NCI-H2107 treated with DMSO at 0.1 percent for 48 hours (cell line): ENCODE measurements at regions not wholly inside any gene's neighbourhood (a gene's known extent, or its start where the extent isn't known, plus 50 kb on each side); places are given as distances from the start of the nearest gene placed in this dataset.

Experiments
- DNase-seq: peaks from one replicate; lab custom pipeline; 2025; ENCODE audit not compliant: unreplicated experiment; lab: John Stamatoyannopoulos, UW

DNA sequence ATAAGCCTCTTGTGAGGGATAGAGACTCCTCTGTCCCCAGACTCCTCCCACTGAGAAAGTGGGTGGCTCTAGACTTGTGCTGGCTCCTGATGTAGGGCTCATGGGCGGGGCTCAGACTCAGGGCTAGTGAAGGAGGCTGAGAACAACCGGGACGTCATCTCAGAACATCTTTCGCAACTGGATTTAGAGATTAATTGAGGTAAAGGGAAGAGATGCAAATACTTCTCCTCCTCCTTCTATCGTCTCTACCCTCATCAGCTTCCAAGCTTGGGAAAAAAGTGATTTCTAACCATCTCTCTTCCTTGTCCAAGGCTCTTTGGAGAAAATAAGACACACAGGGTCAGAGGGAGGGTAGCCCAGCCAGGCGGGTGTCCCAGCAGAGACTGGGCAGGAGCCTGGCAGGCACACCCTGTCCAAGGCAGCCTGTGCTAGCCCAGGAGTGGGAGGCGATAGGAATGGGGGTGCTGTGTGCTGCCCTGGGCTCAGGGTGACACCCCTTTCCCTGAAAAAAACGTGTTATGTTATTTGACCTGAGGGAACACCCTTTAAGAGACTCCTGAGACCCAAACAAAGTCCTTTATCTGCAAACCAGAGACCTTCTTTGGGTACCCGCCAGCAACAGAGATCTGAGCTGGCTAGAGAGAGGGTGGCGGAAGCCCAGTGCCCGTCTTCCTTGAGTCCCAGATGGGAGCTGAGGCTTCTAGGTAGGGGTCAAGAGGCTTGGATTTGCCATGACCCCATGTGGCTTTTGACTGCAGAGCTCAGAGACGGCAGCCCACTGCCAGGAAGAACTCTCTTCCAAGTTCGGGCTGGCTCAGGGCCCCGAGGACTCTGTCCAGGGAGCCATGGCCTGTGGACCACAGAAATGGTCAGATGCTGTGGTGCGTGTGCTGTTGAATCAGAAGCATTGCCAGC, 160.9 kb downstream of the ADAMTS15 start:
- DNase-seq, result no peak

GRCh38 chr11:130611791-130612251, 163.4 kb downstream of the ADAMTS15 start:
- no peak for DNase-seq

DNA sequence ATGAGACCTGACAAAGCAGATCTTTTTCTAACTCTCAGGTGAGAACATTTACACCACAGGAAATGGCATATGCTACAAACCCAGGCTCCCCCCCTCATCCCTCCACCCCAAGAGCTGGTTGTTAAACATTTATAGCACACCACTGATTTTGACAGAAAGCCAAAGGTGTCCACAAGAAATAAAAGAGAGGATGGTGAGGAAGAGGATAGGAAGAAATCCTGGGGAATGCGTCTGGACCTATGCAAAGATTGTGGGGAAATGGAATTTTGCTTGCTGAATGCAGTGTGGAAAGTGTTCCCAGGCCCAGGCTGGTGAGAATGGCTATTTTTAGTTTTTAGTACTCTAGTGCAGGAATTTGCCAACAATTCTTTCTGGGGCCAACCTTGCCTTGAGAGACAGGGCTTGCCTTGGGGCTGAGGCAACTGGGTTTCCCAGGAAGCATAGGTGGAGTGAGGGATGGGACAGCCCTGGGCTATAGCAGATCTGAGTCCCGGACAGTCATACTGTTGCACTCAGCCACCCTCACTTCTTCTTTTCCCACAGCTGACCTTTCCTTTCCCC, 163.9 kb downstream of the ADAMTS15 start:
- no peak for DNase-seq

DNA sequence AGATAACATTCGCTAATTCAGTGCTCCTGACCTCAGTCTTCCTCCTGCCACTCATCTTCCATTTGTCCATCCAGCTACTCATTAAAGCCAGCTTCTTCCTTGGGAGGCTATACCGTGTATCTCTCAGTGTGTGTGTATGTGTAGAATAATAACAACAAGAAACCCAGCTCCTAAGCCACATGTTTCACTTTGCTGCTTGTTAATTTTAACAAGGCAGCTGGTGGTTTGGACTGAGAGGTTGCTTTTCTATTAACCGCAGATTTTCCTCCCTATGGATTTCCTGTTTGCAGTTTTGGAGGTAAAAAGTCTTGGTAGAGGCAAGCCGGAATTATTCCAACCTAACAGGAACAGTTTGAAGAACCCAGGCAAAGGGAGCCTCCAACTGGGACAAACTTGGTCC, 165.0 kb downstream of the ADAMTS15 start:
- no peak for DNase-seq

DNA sequence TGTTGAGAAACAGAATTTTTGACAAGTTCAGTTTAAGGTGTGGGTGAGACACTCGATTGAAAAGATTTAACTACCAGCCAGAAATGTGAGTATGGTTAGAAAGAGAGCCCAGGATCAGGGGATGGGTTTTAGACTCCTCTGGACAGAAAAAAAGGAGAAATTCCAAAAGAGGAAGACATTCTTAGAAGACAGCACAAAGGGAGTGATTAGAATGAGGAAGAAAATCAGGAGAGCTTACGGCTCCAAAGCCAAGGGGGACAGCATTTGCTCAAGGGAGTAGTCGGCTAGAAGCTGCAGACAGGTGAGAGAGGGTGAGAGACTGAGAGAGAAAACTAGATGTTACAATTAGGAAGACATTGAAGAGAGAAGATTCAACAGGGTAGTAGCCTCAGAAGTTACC, 166.1 kb downstream of the ADAMTS15 start:
- no peak for DNase-seq

DNA sequence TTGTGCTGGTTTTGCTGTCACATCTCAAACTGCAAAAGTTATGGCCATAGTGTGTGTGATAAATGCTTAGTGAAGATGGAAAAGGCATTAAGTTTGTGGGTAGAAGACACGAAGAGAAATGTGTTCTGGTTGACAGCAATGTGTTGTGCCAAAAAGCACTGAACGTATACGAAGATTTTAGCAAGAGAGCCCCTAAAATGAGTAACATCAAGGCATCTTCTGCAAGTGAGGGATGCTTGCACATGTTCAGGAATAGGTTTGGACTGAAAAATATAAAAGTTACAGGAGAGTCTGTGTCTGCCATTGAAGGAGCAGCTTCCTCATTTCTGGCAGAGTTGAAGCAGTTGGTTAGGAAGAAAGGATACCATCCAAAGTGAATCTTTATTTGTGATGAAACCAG, 167.1 kb downstream of the ADAMTS15 start:
- no peak for DNase-seq

- DNase-seq, result no peak
Observed at GRCh38 chr11:130616573-130616972, 168.1 kb downstream of the ADAMTS15 start.

DNA sequence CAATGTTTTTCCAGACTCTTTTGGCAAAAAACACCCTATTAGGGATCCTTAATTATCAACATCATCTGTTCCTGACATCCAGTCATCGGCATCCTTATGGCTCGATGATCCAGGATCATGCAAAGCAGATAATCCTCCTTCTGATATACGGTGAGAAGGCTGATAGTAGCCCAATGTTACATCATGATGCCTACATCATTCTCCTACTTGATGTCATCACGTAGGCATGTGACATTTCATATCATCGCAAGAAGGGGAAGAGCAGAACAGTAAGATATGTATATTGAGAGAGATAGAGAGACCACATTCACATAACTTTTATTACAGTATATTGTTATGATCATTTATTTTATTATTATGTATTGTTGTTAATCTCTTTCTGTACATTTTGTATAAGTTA, 168.6 kb downstream of the ADAMTS15 start:
- DNase-seq, result no peak

DNA sequence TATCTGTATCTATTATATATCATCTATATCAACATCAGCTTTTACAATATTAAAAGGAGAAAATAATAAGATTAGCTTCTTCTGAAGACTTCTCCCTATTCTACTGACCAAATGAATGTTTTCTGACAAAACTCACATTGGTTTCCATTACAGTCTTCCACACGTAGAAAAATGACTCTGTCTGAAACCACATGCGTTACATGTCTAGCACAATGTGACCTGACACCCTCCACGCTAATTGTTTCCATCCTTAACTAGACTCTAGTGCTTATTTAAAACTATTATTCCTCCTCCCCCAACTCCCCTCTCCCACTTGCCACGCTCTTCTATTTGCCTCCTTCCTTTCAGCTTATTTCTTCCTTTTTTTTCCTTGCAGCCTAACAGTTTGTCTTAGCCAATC, 172.1 kb downstream of the ADAMTS15 start:
- no peak for DNase-seq

DNA sequence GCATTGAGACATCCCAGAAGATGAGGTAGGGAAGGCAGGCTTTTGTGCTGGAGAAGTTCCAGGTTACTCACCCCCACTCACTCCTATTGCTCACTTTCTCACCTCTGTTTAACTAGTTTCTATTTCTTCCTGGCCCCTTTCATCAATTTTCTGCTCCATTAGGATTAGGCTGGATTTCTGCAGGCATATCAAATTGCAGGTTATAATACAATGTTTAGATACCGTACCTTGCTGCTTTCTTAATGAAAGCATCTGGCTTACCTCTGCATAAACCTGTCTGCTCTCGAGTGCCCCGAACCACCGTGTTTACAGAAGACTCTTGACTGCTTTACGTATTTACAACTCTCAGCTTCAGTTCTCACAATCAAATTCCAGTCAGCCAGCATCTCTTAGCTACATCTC, 173.7 kb downstream of the ADAMTS15 start:
- peak; percentile 39 for DNase-seq

GRCh38 chr11:130623670-130624668, 175.5 kb downstream of the ADAMTS15 start:
- no peak for DNase-seq

DNA sequence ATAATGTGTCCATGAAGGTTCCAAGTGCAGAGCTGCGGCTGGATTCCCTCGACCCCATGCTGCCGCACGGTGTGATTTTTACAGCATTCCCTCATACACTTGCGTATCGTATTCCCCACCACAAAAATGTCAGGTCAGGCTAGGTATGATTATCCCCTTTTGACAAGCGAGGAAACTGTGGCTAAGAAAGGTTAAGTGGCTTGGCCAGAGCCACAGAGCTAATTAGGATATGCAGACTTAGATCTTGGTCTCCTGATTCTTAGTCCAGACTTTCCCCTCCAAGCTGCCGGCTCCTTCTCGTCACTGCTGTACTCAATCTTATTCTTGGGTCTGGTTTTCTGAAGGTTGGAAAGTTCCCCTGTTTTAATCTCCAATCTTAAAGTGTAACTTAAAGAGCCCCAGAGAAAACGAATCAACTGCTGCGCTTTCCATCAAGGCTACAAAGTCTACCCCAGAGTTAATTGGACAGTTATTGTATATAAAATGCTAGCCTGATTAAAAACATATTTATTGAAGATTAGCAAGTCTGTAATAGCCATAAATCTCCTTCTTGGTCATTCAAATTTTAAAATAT, 176.6 kb downstream of the ADAMTS15 start:
- no peak for DNase-seq

GRCh38 chr11:130625578-130626306, 177.3 kb downstream of the ADAMTS15 start:
- DNase-seq, result no peak

DNA sequence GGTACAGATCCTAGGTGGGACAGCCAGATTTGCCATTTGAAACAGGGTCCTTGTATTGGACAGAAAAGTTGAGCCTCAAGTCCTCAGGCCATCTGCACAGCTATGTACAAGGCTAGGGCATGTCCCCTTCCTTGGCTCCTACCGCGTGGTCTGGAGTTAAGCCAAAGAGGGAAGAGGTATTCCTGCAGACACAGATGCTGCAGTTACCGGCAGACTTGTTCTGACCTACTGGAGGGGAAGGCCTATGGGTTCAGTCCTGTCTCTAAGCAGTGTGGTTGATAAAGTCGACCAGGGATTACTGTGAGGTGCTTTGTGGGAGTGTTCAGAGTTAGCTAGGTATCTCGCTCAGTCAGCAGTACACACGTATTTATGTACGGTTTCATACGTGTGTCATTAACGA, 180.6 kb downstream of the ADAMTS15 start:
- DNase-seq, result no peak

DNA sequence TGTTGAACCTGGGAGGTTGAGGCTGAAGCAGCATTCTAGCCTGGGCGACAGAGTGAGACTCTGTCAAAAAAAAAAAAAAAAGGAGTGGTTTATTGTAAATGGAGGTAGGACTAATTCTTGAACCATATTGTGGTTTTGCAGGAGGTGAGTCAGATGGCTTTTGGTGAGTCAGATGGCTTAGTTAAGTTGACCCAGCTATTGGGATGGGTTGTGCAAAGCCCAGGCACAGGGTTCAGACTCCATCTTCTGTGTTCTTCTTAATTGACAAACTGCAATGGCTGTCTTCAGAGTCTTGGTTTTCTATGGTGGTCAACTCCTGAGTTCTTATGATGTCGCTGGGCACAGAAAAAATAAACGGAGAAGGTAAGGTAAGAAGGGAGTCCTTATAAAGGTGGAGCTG, 182.7 kb downstream of the ADAMTS15 start:
- DNase-seq, result no peak

GRCh38 chr11:130633466-130633865, 185.0 kb downstream of the ADAMTS15 start:
- DNase-seq, result no peak

DNA sequence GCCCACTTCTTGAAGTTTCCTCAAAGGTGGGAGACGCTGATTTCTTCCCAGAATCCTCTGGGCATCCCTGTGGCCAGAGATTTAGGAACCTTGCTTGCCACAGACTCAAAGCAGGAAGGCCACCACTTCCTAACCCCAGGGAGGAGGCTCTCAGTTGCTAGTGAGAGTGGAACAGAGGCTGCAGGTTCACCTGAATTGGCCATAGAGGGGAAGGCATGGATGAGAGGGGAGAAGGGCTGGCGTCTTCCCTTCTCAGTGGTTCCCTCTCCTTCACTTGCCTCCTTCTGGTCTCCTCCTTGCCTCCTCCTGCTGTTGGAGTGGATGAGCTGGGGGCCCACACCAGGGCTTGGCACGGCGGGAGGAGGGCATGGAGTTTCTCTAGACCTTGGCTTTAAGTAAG, 185.7 kb downstream of the ADAMTS15 start:
- no peak for DNase-seq

DNA sequence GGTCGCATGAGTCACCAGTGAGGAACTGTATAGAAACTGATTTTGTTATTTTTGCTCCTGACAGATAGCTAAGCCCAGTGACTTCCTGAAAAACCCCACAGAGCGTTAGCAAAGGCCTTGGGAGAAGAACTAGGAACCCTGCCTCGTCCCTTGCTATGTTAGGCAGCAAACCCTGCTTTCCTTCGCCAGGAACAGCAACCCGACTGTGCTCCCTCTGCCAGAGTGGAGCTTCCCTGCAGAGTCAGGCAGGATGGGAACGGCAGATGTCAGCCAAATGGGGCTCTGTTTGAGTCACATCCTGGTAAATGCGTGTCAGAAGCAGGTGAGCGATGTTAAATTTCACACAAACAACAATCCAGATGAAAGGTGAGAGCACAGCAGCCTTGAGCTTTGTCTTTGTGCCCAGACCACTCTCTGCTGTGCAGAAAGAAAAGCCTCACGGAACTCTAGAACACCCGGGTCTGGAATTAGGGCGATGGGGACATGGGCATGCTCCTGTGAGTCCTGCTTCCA, 186.6 kb downstream of the ADAMTS15 start:
- DNase-seq, result no peak

DNA sequence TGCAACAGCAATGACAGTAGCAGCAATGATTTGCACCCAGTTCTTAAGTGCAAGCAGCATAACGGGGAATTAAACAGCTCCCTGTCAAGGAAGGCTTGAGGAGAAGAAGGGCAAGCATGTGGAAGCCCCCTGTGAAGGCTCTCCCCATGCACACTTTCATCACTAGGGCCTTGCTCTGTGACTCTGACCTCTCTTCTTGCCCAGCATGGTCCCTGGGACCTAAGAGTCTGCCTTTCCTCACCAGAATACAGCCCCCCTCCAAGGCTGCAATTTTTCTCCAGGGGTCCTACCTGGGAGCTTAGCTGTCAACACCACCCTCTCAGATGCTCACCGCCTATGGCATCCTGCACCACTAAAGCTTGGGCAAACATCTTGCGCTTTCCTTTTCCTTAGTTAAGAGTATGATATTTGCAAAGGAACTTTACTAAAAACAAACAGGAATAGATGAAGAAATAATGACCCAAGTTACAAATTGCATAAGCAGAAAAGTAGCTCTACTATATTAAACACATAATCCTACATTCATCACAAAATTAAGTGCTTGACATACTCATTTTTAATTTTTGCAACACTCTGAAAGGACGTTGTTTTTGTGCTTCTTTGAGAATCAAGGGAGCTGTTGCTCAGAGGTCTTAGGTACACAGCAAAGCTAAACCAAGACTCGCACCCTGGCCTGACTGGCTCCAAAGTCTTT, 187.6 kb downstream of the ADAMTS15 start:
- DNase-seq, result no peak
